ENCODE measurements at regions not wholly inside any gene's neighbourhood (a gene's known extent, or its start where the extent isn't known, plus 50 kb on each side); places are given as distances from the start of the nearest gene placed in this dataset.

GRCh38 chr7:79714081-79714480 lies 260.6 kb upstream of the MAGI2 start:
- TF ChIP-seq, protein P1, sequence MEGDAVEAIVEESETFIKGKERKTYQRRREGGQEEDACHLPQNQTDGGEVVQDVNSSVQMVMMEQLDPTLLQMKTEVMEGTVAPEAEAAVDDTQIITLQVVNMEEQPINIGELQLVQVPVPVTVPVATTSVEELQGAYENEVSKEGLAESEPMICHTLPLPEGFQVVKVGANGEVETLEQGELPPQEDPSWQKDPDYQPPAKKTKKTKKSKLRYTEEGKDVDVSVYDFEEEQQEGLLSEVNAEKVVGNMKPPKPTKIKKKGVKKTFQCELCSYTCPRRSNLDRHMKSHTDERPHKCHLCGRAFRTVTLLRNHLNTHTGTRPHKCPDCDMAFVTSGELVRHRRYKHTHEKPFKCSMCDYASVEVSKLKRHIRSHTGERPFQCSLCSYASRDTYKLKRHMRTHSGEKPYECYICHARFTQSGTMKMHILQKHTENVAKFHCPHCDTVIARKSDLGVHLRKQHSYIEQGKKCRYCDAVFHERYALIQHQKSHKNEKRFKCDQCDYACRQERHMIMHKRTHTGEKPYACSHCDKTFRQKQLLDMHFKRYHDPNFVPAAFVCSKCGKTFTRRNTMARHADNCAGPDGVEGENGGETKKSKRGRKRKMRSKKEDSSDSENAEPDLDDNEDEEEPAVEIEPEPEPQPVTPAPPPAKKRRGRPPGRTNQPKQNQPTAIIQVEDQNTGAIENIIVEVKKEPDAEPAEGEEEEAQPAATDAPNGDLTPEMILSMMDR (IDR thresholded peaks at IDR 0.05; ENCODE audit: low read length) = no peak
- TF ChIP-seq EZH2 (optimal IDR thresholded peaks at IDR 0.05; ENCODE audit: low read depth, low read length) (no peak), EZH2phosphoT487 (IDR thresholded peaks at IDR 0.05; ENCODE audit: low read length) (no peak)
